OCI-LY7 (cell line): ENCODE measurements at regions not wholly inside any gene's neighbourhood (a gene's known extent, or its start where the extent isn't known, plus 50 kb on each side); places are given as distances from the start of the nearest gene placed in this dataset.

Source experiments
- BruUV-seq: library from RNA; stranded (reverse); fragments of 400-500 nt; replicated peaks from 2 replicates; lab custom pipeline; 2021; lab: Mats Ljungman, UMichigan
- CTCF ChIA-PET: fragments of 300-600 bp; sonication (Branson Sonifier 250); formaldehyde crosslinking; loops from one replicate; lab custom pipeline; 2022; ENCODE audit warnings: antibody characterized with exemption; ENCODE audit not compliant: unreplicated experiment; lab: Charles Lee
- POLR2A ChIA-PET: fragments of 300-600 bp; sonication (Branson Sonifier 250); formaldehyde crosslinking; loops from one replicate; lab custom pipeline; 2022; ENCODE audit warnings: antibody characterized with exemption; lab: Charles Lee
- DNase-seq: peaks from one replicate; pipeline ENCODE4 v3.0.0-alpha.2; 2015; ENCODE audit warnings: low spot score
- H2AFZ ChIP-seq: fragments of 200-600 bp; sonication (generic), shearing (Covaris generic); 2 replicates; pipeline ENCODE4 v1.6.1; 2014; ENCODE audit warnings: mild to moderate bottlenecking, antibody characterized with exemption, low read length, moderate library complexity
- H3K27ac ChIP-seq: fragments of 200-600 bp; sonication (generic); 2 replicates; pipeline ENCODE4 v1.5.1; 2014; ENCODE audit warnings: mixed run types, low read depth, mild to moderate bottlenecking, moderate library complexity, low read length, inconsistent platforms; ENCODE audit not compliant: poor library complexity, severe bottlenecking
- H3K36me3 ChIP-seq: fragments of 200-600 bp; sonication (generic); 2 replicates; pipeline ENCODE4 v1.6.1; 2014; ENCODE audit warnings: mild to moderate bottlenecking, antibody characterized with exemption, low read length, moderate library complexity, mixed read lengths; ENCODE audit not compliant: insufficient read depth
- H3K4me1 ChIP-seq: fragments of 200-600 bp; sonication (generic); 2 replicates; pipeline ENCODE4 v1.5.1; 2014; ENCODE audit warnings: mild to moderate bottlenecking, low read length; ENCODE audit not compliant: insufficient read depth, poor library complexity, severe bottlenecking
- H3K4me2 ChIP-seq: fragments of 200-600 bp; sonication (generic); 2 replicates; pipeline ENCODE4 v1.6.1; 2014; ENCODE audit warnings: mild to moderate bottlenecking, low read length
- H3K4me3 ChIP-seq: fragments of 200-600 bp; sonication (generic); 2 replicates; pipeline ENCODE4 v1.5.1; 2014; ENCODE audit warnings: mild to moderate bottlenecking, low read depth, low read length; ENCODE audit not compliant: poor library complexity, severe bottlenecking
- H3K79me2 ChIP-seq: fragments of 200-600 bp; sonication (generic); 2 replicates; pipeline ENCODE4 v1.6.1; 2016; ENCODE audit warnings: low read depth, mild to moderate bottlenecking, low read length, moderate library complexity, mixed read lengths; ENCODE audit not compliant: insufficient read depth
- H3K9me2 ChIP-seq: fragments of 200-600 bp; sonication (generic); 2 replicates; pipeline ENCODE4 v1.6.1; 2016; ENCODE audit warnings: mild to moderate bottlenecking, low read length, mixed read lengths; ENCODE audit not compliant: insufficient read depth
- H3K9me3 ChIP-seq: fragments of 200-600 bp; sonication (generic); 2 replicates; pipeline ENCODE4 v1.6.1; 2014; ENCODE audit warnings: mild to moderate bottlenecking, mixed run types, low read length, mixed read lengths
- H4K20me1 ChIP-seq: fragments of 200-600 bp; sonication (generic); 2 replicates; pipeline ENCODE4 v1.6.1; 2014; ENCODE audit warnings: mild to moderate bottlenecking, antibody characterized with exemption, low read length, moderate library complexity, mixed read lengths; ENCODE audit not compliant: insufficient read depth
- EZH2phosphoT487 ChIP-seq: fragments of 200-600 bp; sonication (generic); IDR thresholded peaks from 2 replicates; pipeline ENCODE4 v1.6.1; 2018; ENCODE audit warnings: low read depth, borderline replicate concordance, mild to moderate bottlenecking, mixed run types, antibody characterized with exemption, low read length, moderate library complexity, mixed read lengths
- intact Hi-C: fragments of 100-400 bp; cut with micrococcal nuclease; formaldehyde crosslinking; loops from one replicate; pipeline ENCODE4 v1.10.0; 2022; ENCODE audit not compliant: unreplicated experiment
- TF ChIP-seq, protein P1 (sequence below): fragments of 200-600 bp; sonication (generic); conservative IDR thresholded peaks from 2 replicates; pipeline ENCODE4 v1.5.1; 2014; ENCODE audit warnings: mild to moderate bottlenecking, antibody characterized with exemption, low read length, moderate library complexity, mixed read lengths

DNA sequence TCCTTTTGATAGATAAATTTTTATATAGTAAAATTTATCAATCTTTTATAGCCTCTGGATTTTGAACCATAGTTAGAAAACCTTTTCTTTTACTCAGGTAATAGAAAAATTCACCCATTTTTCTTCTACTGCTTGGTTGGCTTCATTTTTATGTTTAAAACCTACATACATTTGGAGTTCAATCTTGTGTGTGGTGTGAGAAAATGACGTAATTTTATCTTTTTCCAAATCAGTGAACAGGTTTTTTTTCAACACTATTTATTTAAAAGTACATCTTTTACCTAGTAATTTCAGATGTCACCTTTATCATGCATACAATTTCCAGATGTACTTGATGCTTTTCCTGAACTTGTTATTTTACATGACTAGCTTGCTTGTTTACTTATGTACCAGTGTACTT lies 200.2 kb downstream of the TRIM36 start:
- Histone ChIP-seq H3K4me2 (no peak overlapping the region), H4K20me1 (no peaks in the 10 kb centered on the region), H2AFZ (no peak overlapping the region), H3K9me3 (no peaks in the 10 kb centered on the region), H3K36me3 (no peaks in the 10 kb centered on the region), H3K9me2 (no peaks in the 10 kb centered on the region), H3K79me2 (no peaks in the 10 kb centered on the region), H3K4me1 (no peaks in the 10 kb centered on the region), H3K4me3 (no peak overlapping the region), H3K27ac (no peak overlapping the region)
- no TSS peak for BruUV-seq
- intact Hi-C loops, result no loop called here
- no peak for DNase-seq
- no peak for TF ChIP-seq EZH2phosphoT487
- TF ChIP-seq, protein P1, sequence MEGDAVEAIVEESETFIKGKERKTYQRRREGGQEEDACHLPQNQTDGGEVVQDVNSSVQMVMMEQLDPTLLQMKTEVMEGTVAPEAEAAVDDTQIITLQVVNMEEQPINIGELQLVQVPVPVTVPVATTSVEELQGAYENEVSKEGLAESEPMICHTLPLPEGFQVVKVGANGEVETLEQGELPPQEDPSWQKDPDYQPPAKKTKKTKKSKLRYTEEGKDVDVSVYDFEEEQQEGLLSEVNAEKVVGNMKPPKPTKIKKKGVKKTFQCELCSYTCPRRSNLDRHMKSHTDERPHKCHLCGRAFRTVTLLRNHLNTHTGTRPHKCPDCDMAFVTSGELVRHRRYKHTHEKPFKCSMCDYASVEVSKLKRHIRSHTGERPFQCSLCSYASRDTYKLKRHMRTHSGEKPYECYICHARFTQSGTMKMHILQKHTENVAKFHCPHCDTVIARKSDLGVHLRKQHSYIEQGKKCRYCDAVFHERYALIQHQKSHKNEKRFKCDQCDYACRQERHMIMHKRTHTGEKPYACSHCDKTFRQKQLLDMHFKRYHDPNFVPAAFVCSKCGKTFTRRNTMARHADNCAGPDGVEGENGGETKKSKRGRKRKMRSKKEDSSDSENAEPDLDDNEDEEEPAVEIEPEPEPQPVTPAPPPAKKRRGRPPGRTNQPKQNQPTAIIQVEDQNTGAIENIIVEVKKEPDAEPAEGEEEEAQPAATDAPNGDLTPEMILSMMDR, result no peak
- ChIA-PET POLR2A (no interaction called here), CTCF (no interaction called here)

DNA sequence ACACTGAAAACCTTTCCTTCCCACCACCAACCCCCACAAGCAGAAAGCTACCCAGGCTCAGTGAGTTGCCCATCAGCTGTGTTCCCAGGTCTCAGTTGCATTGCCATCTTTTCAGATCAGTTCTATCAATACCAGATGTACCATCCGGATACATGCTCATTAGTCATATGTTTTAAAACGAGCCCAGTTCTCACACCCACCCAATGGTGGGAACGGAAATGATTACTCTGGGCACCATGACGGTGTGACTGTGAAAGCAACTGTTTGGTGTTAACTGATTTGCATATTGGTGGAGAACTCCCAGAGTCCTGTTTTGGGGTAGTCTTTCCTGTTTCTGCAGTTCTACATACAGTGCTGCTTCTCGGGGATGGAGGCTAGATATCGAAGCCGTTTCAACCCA lies 212.3 kb downstream of the TRIM36 start:
- BruUV-seq, result no TSS peak
- ChIA-PET POLR2A (no interaction called here), CTCF (no interaction called here)
- Histone ChIP-seq H2AFZ (no peak overlapping the region), H3K36me3 (no peaks in the 10 kb centered on the region), H3K9me2 (no peaks in the 10 kb centered on the region; the same call in 1 of the 2 replicates), H4K20me1 (no peaks in the 10 kb centered on the region), H3K27ac (no peak overlapping the region), H3K4me2 (no peak overlapping the region), H3K4me3 (no peak overlapping the region), H3K9me3 (no peaks in the 10 kb centered on the region), H3K4me1 (no peaks in the 10 kb centered on the region), H3K79me2 (no peaks in the 10 kb centered on the region)
- TF ChIP-seq EZH2phosphoT487, result no peak
- TF ChIP-seq, protein P1, result no peak
- intact Hi-C loops, result no loop called here
- DNase-seq, result no peak

DNA sequence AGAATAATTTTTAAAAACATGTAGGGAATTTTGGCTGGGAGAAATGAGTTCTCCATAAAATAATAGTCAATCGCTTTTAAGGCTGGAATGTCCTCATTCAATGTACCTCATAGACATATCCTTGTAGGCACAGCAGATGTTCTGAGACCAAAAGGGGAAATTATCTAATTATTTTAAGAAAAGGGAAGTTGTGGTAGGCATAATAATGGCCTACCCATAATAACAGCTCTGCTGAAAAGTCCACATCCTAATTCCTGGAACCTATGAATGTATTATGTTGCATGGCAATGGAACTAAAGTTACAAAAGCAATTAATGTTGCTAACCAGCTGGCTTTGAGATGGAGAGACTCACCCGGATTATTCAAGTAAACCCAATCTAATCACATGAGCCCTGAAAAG lies 216.1 kb downstream of the TRIM36 start:
- Histone ChIP-seq H3K9me3 (no peaks in the 10 kb centered on the region), H3K27ac (no peak overlapping the region), H3K79me2 (no peaks in the 10 kb centered on the region), H3K36me3 (no peaks in the 10 kb centered on the region), H2AFZ (no peak overlapping the region), H3K4me1 (no peaks in the 10 kb centered on the region), H3K9me2 (no peaks in the 10 kb centered on the region; the same call in 1 of the 2 replicates), H3K4me2 (no peak overlapping the region), H3K4me3 (no peak overlapping the region), H4K20me1 (no peaks in the 10 kb centered on the region)
- DNase-seq, result peak; percentile 0
- ChIA-PET CTCF (no interaction called here), POLR2A (interaction anchor here (0.6 kb wide), 1 partner anchor 291 kb away, joined by 3 read pairs; no protein-coding TSS in a partner anchor)
- BruUV-seq, result no TSS peak
- intact Hi-C loops, result no loop called here
- TF ChIP-seq, protein P1, result no peak
- TF ChIP-seq EZH2phosphoT487, result no peak
